IPS-NIHi7 (cell line): ENCODE measurements at regions not wholly inside any gene's neighbourhood (a gene's known extent, or its start where the extent isn't known, plus 50 kb on each side); places are given as distances from the start of the nearest gene placed in this dataset.
"Not testable (repeated sequence)": the region's sequence is repeated elsewhere in the genome, so short reads cannot be mapped to it uniquely, and the experiment has no call there.

Source experiments
- DNase-seq: peaks from one replicate; pipeline ENCODE4 v3.0.0; 2012; ENCODE audit warnings: mixed read lengths; ENCODE audit errors: extremely low spot score

DNA sequence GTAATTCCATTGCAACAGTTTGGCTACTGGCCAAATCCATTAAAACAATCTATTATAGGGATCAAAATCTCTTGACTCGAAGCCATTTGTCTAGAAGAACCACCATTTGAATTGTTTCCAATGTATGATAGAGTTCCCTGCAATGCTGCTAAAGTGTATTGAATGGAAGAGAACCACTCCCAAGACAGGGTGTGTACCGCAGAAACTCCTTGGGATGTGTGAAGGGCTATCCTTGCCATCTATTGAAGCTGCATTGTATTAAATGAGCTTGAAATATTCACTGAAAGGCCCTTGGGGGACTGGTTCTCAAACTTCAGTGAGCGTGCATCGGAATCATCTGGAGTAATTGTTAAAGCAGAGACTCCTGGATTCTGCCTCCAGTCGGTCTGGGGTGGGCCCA lies 260.4 kb upstream of the MEIS1 start:
- DNase-seq = no peak

DNA sequence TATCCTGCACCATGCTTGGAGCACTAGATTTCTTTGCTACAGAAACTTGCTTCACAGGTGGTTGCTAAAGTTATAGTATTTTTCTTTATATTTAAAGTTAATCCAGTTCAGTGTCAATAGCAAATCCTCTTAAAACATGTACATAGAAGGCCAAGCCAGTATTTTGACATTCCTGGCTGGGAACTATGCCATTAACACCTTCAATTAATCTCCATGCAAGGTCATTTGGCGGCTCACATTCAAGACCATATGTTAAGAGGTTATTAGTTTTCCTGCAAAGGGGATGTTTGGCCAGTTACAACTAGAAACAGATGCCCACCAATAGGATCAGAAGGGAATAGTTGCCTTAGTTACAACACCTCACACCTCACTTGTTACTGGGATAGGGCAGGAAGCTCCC lies 261.3 kb upstream of the MEIS1 start:
- DNase-seq = no peak

DNA sequence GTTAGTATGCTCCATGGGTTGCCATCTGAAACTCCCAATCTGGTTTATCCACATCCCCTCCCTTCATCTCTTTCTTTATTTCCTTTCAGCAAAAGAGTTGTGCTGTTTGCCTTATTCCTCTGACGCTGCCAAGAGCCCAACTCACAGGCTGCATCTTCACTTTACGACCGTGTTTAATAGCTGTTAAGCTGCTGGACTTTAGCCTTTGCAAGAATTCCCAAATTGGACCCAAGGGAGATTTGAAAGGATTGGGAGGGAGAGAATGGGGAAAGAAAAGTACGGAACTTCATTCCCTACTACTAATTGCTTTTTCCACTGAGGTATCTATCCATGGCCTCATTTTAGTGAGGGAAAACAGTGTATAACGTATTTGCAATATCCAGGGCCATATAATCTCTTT lies 263.4 kb upstream of the MEIS1 start:
- no peak for DNase-seq

DNA sequence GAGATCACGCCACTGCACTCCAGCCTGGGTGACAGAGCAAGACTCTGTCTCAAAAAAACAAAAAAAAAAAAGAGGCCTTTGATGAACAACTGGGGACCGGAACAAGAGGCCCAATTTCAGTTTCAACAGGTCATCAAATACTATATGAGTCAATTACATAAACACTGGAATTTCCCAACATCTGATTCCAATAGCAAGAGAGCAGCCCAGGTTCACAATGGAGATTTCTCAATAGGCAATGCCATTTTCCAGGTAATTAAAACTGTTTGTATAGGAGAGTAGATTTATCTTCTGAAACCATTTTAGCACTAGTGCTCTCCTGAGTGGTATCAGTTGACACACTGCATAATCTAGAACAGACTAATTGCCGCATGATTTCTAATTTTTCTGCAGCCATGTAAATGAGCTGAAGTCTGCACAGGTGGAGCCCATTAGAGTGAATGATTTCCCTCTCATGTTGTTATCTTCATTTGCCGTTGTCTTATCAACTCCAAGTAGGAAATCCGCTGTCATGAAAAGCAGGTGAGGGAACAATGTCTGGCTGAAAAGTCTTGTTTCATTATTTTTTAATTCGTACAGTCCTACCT lies 264.1 kb upstream of the MEIS1 start:
- DNase-seq = no peak

DNA sequence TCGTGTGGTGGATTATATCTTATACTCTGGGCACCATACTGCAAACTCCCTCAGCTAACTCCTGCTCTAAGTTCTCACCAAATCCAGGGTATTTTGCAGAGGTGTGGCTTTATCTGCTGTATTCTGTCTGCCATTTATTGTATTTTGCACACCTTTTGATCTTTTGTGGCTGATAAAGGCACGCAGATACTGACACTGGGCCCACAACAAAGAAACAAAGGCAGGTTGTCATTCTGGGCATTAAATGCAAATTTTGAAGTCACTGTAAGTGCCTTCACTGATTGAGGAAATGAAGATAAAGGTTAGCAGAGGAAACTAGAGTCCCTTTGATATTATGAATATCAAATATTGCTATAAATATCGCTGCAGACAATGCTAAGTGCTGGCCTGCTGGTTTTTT lies 265.8 kb upstream of the MEIS1 start:
- no peak for DNase-seq

DNA sequence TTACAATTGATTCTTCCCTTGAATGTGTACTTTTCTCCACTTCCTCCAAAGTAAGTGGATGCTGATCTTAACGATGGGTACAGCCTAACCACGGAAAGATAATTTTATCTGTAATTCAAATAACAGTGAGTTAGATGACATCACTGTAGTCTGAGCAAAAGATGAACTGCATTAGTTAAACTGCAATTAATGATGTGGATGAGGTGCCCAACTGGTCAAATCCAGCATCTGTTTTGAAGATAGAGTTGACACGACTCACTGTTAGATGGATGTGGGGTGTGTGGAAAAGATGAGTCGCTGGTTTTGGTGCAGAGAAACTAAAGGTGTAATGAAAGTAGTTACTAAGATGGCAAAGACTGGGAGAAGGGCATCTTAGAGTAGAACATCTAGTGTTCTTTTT lies 270.5 kb upstream of the MEIS1 start:
- no peak for DNase-seq

DNA sequence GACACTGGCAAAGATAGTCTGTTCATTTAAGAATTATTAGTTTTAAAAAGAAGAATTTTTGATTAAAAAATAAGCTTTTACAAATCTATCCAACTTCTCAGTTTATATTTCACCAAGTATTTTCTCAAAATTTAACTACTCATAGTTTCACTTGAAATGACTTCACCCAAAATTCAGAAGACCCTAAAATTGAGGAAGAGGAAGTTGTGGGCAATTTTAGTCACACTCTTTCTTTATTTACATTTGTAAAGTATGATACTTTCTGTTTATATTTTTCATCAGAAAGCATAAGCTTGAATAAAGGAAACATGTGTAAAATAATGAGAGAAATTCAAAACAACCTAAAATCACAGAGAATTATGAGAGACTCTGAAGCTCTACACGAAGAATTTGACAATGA lies 278.8 kb upstream of the MEIS1 start:
- DNase-seq = no peak

DNA sequence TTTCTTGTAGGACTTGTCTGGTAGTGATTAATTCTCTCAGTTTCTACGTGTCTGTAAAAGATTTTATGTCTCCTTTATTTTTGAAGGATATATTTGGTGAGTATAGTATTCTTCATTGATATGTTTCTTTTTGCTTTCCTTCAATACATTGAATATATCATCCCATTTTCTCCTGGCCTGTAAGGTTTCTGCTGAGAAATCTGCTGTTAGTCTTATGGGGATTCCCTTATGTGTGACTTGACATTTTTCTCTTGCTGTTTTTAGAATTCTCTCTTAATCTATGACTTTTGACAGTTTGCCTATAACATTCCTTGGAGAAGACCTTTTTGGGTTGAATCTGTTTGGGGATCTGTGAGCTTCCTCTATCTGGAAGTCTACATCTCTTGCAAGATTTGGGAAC lies 281.0 kb upstream of the MEIS1 start:
- DNase-seq = no peak

DNA sequence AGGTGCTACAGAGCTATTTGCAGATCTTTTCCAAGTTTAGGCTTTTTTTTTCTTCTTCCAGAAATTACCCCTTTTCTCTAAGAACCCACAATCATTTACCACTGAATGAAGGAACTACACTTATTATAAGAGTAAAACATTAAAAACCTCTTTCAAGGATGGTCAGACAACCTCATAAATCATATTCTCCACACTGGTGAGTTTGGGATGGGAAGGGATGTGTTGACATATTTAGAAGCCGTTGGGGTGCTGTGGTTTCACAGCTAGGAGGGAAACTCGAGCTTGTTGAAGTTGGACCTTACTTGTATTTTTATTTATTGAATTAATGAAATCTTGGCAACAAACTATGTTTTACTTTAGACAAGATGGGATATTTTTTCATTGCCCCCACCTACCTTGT lies 289.4 kb upstream of the MEIS1 start:
- no peak for DNase-seq

DNA sequence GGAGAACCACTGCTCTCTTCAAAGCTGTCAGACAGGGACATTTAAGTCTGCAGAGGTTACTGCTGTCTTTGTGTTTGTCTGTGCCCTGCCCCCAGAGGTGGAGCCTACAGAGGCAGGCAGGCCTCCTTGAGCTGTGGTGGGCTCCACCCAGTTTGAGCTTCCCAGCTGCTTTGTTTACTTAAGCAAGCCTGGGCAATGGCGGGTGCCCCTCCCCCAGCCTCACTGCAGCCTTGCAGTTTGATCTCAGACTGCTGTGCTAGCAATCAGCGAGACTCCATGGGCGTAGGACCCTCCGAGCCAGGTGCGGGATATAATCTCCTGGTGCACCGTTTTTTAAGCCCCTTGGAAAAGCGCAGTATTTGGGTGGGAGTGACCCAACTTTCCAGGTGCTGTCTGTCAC lies 290.6 kb upstream of the MEIS1 start:
- not testable (repeated sequence) for DNase-seq

DNA sequence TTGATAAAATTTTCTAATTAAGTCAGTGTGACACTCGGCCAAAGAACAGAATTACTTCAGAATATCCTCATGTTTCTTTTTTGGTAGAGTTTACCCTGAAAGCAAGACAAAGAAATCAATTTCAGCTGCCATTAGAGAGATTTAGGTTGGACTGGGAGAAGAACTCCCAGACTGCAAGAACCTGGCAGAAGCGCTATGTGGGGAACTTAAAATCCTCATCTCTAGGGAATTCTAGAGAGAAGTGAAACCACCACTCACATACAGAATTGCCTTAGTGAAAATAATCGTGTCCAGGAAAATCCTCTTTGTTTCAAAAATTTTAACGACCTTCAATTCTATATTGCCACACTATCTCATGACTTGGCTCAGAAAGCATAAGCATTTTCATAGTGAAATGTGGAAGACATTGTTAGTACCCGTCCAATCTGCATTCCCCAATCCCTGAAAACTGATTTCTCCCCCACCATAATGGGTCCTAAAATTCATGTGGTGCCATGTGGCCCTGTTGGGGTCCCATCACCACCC lies 297.3 kb upstream of the MEIS1 start:
- no peak for DNase-seq

DNA sequence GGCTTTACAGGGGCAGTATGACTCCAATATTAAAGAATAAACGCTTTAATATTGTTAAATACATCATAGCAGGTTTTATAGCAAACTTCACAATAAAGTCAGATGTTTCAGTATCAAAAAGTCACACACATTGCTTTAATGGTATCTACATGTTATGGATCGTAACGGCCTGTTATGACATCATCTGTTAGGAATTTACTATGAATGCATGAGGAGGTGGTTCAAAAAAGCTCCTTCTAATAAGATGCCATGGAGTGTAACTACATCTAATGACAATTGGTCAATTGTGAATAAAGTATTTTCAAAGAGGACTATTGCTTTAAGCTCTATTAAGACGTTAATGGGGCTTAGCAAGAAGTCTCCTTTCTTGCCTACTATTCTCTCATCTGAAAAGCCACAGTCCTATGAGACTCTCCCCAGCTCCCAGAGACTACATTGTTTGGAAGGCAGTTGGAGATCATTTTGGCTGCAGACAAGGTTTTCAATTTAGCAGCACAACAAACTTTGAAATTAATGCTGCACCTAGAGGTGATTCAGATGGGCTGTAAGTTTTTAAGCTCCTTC lies 300.7 kb upstream of the MEIS1 start:
- no peak for DNase-seq

DNA sequence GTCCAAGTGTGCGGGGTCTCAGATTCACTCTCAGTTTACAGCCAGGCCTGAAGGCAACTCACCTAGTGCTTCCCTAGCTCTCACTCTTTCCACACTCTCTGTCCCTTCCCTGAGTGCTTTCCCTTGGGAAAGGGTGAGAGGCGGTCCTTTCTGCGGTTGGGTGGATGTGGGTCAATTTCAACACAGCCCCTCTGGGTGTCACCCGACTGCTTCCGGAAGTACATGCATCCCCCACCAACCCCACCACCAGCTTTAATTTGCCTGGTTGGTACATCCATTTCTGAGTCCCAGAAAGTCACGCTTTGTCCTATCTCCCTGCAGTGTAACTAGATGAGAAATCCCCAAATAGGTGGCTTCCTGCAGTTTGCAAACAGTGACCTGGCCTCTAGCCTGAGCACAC lies 307.3 kb upstream of the MEIS1 start:
- no peak for DNase-seq

DNA sequence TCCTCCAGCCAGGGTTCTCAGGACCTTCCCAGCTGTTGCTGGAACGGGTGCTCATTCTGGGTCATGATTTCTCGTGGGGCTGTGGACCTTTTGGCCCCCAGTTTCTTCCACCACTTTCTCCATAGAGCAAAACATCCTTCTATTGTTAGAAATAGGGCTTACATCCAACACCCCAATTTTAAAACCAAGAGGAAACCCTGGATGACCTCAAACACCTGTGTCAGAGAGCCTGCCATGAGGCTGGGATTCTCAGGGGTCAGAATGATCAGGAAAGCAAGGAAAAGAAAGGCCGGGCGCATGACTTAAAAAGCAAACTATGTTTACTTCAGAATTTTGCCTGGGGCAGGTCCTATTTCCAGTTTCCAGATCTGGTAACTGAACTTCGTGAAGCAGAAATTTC lies 307.9 kb upstream of the MEIS1 start:
- no peak for DNase-seq

DNA sequence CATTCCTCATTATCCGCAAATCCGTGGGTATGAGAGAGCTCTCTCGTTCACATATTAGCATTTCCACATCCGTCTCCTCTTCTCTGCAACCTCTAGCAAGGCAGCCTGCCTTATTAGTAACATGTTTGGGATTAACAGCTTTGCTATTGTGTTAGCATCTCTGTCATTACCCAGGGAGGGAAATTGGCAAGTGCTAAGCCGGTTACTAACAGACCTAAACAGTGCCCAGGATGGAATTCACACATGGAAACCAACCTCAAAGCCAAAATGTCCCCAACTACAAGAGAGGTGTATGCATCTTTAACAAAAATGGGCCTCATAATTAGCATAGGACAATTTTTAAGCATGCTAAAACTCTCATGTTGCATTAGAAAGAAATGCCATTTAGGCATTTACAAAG lies 309.0 kb upstream of the MEIS1 start:
- DNase-seq = no peak

DNA sequence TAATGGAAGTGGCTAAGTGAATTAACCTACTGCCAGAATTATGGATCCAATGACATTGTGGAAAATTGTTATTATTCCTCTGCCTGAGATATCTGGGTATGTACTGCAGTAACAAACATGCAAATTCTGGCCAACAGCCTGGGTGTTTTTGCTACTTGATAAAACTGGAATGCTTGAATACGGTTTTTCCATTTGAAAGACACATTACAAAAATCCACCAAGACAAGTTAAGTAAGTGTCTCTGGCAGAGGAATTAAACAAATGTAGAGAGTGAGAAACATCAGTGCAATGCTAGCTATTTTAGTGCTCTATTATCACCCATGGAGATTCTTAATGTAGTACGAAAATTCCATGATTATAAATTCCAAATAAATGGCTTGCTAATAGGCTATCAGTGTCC lies 312.4 kb upstream of the MEIS1 start:
- DNase-seq = no peak

DNA sequence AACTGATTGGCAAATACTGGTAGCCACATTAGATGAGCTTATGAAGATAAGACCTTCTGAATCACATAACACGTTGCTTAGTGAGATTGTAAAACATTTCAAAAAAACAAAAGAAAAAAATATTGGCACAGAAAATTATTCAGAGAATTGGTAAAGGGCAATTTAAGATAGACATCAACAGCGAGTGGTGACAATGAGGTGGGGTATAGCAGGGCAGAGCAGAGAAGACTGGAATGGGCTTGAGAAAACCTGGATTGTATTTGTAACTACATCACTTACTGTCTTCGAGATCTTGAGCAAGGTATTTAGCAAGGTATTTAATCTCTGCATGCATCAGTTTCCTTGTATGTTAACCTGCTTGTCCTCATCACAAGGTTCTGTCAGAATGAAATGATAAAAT lies 313.0 kb upstream of the MEIS1 start:
- DNase-seq = no peak

DNA sequence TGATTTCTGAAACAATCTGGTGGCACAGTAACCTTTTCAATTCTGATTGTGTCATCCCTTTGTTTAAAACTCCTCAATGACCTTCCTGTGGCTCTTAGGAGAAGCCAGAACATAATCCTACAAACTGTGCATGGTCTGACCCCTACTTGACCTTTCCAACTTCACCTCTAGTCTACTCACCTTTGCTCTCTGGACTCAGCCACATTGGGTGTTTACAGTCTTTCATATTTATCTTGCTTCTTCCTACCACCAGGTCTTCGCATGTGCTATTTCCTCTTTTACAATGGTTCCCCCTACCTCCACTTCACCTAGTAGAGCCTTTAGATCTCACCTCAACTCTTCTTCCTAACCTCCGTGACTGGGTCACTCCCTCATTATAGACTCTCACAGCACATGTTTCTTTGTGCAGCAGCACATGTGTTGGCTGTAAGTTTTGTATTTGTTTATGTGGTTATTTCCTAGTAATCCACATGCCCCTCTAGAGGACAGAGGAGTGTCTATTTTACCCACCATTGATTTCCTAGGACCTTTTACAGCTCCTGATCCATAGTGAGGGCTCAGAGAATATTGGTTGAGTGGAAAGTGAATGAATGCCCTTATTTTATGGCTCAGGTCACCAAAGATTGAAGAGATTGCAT lies 320.8 kb upstream of the MEIS1 start:
- DNase-seq = no peak

DNA sequence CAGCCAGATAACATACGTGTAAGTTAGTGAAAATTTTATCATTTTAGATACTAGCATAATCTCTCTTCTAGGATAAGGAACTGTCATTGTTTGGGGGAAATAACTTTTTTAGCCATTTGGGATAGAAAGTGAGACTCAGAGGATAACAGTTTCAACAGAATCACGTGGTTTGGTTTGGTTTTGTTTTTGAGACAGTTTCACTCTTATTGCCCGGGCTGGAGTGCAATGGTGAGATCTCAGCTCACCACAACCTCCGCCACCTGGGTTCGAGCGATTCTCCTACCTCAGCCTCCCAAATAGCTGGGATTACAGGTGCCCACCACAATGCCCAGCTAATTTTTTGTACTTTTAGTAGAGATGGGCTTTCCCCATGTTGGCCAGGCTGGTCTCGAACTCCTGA lies 323.2 kb upstream of the MEIS1 start:
- no peak for DNase-seq

DNA sequence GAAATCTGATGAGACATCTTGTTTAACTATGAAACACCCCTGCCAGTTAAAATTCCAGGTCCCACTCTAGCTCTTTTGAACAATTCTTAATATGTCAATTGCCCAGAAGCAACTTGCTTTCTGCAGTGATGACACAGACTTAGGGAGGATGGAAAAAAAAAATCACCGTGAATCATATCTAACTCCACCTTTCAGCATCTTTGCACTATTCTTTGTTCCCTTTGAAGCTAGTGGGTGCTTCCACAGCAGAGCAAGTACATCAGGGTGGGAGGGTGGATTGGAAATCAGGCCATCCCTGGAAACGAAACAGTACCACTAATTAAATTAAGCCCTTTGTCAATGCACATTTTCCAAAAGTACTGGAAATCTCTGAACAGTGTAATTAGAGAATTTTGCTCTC lies 324.3 kb upstream of the MEIS1 start:
- no peak for DNase-seq

DNA sequence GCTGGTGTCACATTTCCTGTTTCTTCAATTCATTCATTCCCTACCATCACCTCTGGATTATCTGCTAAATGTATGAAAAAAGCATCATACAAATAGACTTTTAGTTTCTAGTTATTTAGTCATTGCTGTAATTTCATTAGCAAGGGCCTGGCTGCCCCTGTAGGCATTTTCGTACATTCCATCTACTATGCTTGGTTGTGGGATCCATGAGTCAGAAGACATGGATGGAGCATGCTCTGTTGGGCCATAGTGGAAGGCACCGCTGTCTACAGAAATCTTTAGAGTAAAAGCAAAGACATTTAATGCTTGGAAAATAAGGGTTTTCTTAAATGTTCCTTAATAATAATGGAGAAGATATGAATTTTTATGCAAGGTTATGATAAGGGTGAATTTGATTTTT lies 324.8 kb upstream of the MEIS1 start:
- no peak for DNase-seq

DNA sequence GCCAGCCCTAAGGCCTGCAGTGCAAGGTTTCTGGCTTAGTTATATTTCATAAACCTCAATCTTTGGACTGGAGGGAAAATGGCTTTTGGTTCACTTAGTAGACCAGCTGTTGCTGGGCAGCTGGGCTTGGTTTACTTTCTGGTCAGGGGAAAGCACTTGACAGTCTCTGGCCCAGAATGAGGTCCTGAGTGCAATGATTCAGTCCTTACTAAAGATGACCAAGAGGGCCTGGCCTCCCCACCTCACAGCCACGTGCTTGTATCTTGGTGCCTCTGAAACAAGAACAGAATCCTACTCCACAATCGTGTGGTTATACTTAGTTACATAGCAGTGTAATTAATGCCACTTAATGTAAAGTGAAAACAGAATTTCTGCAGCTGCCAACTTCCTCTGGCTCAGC lies 325.5 kb upstream of the MEIS1 start:
- no peak for DNase-seq

DNA sequence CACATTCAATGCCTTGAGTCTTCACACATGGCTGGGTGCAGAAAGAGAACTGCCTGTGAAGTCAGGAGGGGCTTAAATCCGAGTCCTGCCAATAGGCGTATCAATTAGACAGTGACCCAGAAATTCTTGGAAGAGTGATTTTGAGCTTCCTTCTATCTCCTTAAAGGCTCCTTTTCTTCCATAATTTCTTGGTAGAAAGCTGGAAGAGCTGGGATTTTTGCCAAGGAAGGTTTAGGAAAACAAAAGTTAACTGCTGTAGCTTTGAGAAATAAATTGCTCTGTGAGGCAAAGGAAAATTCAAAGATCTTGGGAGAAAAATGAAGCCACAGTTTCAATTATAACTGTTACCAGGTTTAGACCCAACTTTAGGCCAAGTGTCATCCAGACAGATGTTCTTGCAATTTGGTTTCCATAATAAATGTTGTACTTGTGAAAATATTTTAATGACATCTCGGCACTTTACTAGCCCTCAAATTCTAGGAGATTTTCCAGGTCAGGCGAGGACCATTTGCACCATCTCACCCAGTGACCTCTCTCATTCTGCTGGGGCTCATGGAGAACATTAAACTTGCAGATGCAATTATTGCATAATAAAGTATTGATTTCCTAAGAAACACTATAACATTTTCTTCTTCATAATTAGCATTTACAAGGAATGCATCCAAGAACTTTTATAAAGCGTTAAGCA lies 329.7 kb upstream of the MEIS1 start:
- DNase-seq = no peak
